GM12878 (cell line): ENCODE measurements at regions not wholly inside any gene's neighbourhood (a gene's known extent, or its start where the extent isn't known, plus 50 kb on each side); places are given as distances from the start of the nearest gene placed in this dataset.

Source experiments
- ATAC-seq: fragments of 200-7000 bp; cut with Tn5 transposase; 3 replicates; pipeline ENCODE4 v1.9.1; 2020; ENCODE audit warnings: mild to moderate bottlenecking, moderate library complexity
- BruUV-seq: library from RNA; stranded (reverse); fragments of 400-500 nt; replicated peaks from 2 replicates; lab custom pipeline; 2021; lab: Mats Ljungman, UMichigan
- CTCF ChIA-PET: fragments of 300-600 bp; sonication (Branson Sonifier 250); formaldehyde crosslinking; extraction: SDS; loops from one replicate; lab custom pipeline; 2021; ENCODE audit warnings: inconsistent platforms; lab: Yijun Ruan, JAX
- POLR2A ChIA-PET: fragments of 350-600 bp; formaldehyde crosslinking; extraction: SDS; loops from one replicate; lab custom pipeline; 2021; ENCODE audit warnings: inconsistent platforms; lab: Charles Lee
- RAD21 ChIA-PET: fragments of 300-600 bp; sonication (Branson Sonifier 250); formaldehyde crosslinking; loops from one replicate; lab custom pipeline; 2023; ENCODE audit warnings: antibody characterized with exemption; ENCODE audit not compliant: unreplicated experiment; lab: Charles Lee
- SMC1A ChIA-PET: fragments of 300-600 bp; sonication (Branson Sonifier 250); formaldehyde crosslinking; loops from one replicate; lab custom pipeline; 2023; ENCODE audit not compliant: unreplicated experiment, uncharacterized antibody; lab: Charles Lee
- DNase-seq: peaks from one replicate; pipeline ENCODE4 v3.0.0-alpha.2; 2011; ENCODE audit warnings: low read depth, low spot score
- FAIRE-seq: peaks from 3 replicates; lab custom pipeline; 2011; peaks lifted over from hg19 to GRCh38; lab: Jason Lieb, UNC
- H2AFZ ChIP-seq: 2 replicates; pipeline ENCODE4 v1.6.0; 2011; ENCODE audit warnings: low read depth, low read length, control low read depth; ENCODE audit not compliant: control insufficient read depth
- H3K27ac ChIP-seq: 2 replicates; pipeline ENCODE4 v1.5.1; 2011; ENCODE audit warnings: control low read depth; ENCODE audit not compliant: control insufficient read depth, insufficient read depth
- H3K27me3 ChIP-seq, 2 experiments: replicated peaks in 1 of 2; 2 replicates each; pipeline versions ENCODE4 v1.6.0 to v1.6.1; 2011; ENCODE audit warnings: low read length in 1 of 2; ENCODE audit not compliant: control insufficient read depth in 2 of 2, insufficient read depth in 2 of 2
- H3K36me3 ChIP-seq, 2 experiments: 2 replicates each; pipeline ENCODE4 v1.5.1; 2011; ENCODE audit warnings: low read length in 1 of 2; ENCODE audit not compliant: control insufficient read depth in 2 of 2, insufficient read depth in 2 of 2
- H3K4me1 ChIP-seq: 2 replicates; pipeline ENCODE4 v1.6.1; 2011; ENCODE audit warnings: mild to moderate bottlenecking, low read length, moderate library complexity, mixed read lengths; ENCODE audit not compliant: control insufficient read depth, insufficient read depth
- H3K4me2 ChIP-seq: 2 replicates; pipeline ENCODE4 v1.6.0; 2011; ENCODE audit warnings: control low read depth; ENCODE audit not compliant: control insufficient read depth, insufficient read depth
- H3K4me3 ChIP-seq: fragments of 200-600 bp; sonication (generic); 2 replicates; pipeline ENCODE4 v1.5.1; 2016
- H3K79me2 ChIP-seq: 2 replicates; pipeline ENCODE4 v1.6.0; 2011; ENCODE audit warnings: low read length; ENCODE audit not compliant: control insufficient read depth, insufficient read depth
- H3K9ac ChIP-seq: 2 replicates; pipeline ENCODE4 v1.8.0; 2011; ENCODE audit warnings: low read length, control low read depth, mixed read lengths; ENCODE audit not compliant: control insufficient read depth, insufficient read depth
- H3K9me3 ChIP-seq: replicated peaks from 3 replicates; pipeline ENCODE4 v1.5.1; 2011; ENCODE audit warnings: mild to moderate bottlenecking, low read length; ENCODE audit not compliant: control insufficient read depth, insufficient read depth
- H4K20me1 ChIP-seq: 2 replicates; pipeline ENCODE4 v1.6.0; 2011; ENCODE audit not compliant: control insufficient read depth, insufficient read depth
- ATF7 ChIP-seq: fragments of 450-650 bp; IDR thresholded peaks from 2 replicates; pipeline ENCODE4 v1.6.1; 2016; ENCODE audit warnings: low read depth, mild to moderate bottlenecking
- BHLHE40 ChIP-seq, 2 experiments: fragments of 450-650 bp in 1 of 2; IDR thresholded peaks; 2 replicates each; pipeline ENCODE4 v1.6.1; 2011 to 2017; ENCODE audit warnings: low read depth in 2 of 2, borderline replicate concordance in 1 of 2, improper control_type of control experiment in 1 of 2, low read length in 1 of 2, mild to moderate bottlenecking in 1 of 2
- BRCA1 ChIP-seq: IDR thresholded peaks from 2 replicates; pipeline ENCODE4 v1.6.1; 2011; ENCODE audit warnings: low read depth, low read length, improper control_type of control experiment
- CEBPB ChIP-seq, 2 experiments: fragments of 150-350 bp in 1 of 2; IDR thresholded peaks; 2 replicates each; pipeline ENCODE4 v1.6.1; 2012 to 2014; ENCODE audit warnings: low read depth in 2 of 2, low read length in 2 of 2, borderline replicate concordance in 1 of 2, inconsistent platforms in 1 of 2
- DPF2 ChIP-seq: fragments of 450-650 bp; IDR thresholded peaks from 2 replicates; pipeline ENCODE4 v1.6.1; 2017; ENCODE audit warnings: mild to moderate bottlenecking
- FOXK2 ChIP-seq: fragments of 450-650 bp; IDR thresholded peaks from 2 replicates; pipeline ENCODE4 v1.6.1; 2017; ENCODE audit warnings: mild to moderate bottlenecking, moderate library complexity
- GATAD2B ChIP-seq: fragments of 450-650 bp; conservative IDR thresholded peaks from 2 replicates; pipeline ENCODE4 v1.6.1; 2017; ENCODE audit warnings: low read depth, mild to moderate bottlenecking, moderate library complexity
- JUNB ChIP-seq: IDR thresholded peaks from 2 replicates; pipeline ENCODE4 v1.6.1; 2016; ENCODE audit warnings: antibody characterized with exemption, mild to moderate bottlenecking
- LARP7 ChIP-seq: fragments of 450-650 bp; IDR thresholded peaks from 2 replicates; pipeline ENCODE4 v1.6.1; 2017; ENCODE audit warnings: mild to moderate bottlenecking
- NR2F1 ChIP-seq: fragments of 450-650 bp; conservative IDR thresholded peaks from 2 replicates; pipeline ENCODE4 v1.6.1; 2017; ENCODE audit warnings: mild to moderate bottlenecking
- POU2F2 ChIP-seq: IDR thresholded peaks from 3 replicates; pipeline ENCODE4 v1.6.1; 2011; ENCODE audit warnings: low read depth, mild to moderate bottlenecking, low read length, borderline replicate concordance
- SMARCA5 ChIP-seq: fragments of 450-650 bp; IDR thresholded peaks from 2 replicates; pipeline ENCODE4 v1.6.1; 2017; ENCODE audit warnings: mild to moderate bottlenecking
- TAF1 ChIP-seq: IDR thresholded peaks from 2 replicates; pipeline ENCODE4 v1.6.1; 2011; ENCODE audit warnings: mild to moderate bottlenecking, low read depth, low read length, borderline replicate concordance
- WGBS: methylation state at CpG from one replicate; pipeline ENCODE4 v1.1.6; 2016; ENCODE audit warnings: low lambda C conversion rate; ENCODE audit not compliant: insufficient replicate concordance, insufficient coverage; ENCODE audit errors: missing lambda C conversion rate; 5-methylcytosine and 5-hydroxymethylcytosine counted together
- in situ Hi-C: fragments of 300-500 bp; cut with MboI; formaldehyde crosslinking; loops from 9 replicates; pipeline ENCODE4 v1.14.3; 2018; ENCODE audit warnings: mixed read lengths
- intact Hi-C: fragments of 100-400 bp; cut with micrococcal nuclease; formaldehyde crosslinking; loops from one replicate; pipeline ENCODE4 v1.14.2; 2022; ENCODE audit not compliant: unreplicated experiment
- TF ChIP-seq, protein P1 (sequence below): fragments of 450-650 bp; IDR thresholded peaks from 2 replicates; pipeline ENCODE4 v1.6.1; 2017; ENCODE audit warnings: mild to moderate bottlenecking, moderate library complexity
- TF ChIP-seq, protein P2 (sequence below): IDR thresholded peaks from 2 replicates; pipeline ENCODE4 v1.6.1; 2011; ENCODE audit warnings: mild to moderate bottlenecking, low read depth, low read length, moderate library complexity; ENCODE audit not compliant: insufficient replicate concordance
- TF ChIP-seq, protein P3 (sequence below): fragments of 450-650 bp; IDR thresholded peaks from 2 replicates; pipeline ENCODE4 v1.6.1; 2017; ENCODE audit warnings: mild to moderate bottlenecking

DNA sequence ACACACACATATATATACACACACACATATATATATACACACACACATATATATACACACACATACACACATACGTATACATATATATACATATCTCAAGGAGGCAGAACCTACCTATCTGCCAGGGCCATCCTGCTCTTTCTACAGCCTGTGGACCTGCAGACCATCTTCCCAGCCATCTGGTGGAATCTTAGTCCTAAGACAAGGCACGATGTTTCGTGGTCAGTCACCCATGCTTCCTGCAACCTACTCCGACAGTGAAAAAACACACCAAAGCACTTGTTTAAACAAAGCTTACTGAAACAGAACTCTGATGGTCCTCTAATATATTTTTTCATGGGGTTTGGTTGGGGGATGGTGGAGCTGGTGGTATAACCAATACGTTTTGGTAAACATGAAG is 164.2 kb upstream of the ZNF521 start:
- BruUV-seq: no TSS peak
- TF ChIP-seq NR2F1 (no peak), JUNB (no peak), CEBPB (IDR thresholded peaks at IDR 0.05; ENCODE audit: borderline replicate concordance in 1 of 2, low read depth in 2 of 2, low read length in 2 of 2) (no peak), BRCA1 (no peak), SMARCA5 (no peak), DPF2 (no peak), GATAD2B (no peak), TAF1 (no peak), LARP7 (no peak), BHLHE40 (IDR thresholded peaks at IDR 0.05; ENCODE audit: borderline replicate concordance in 1 of 2, low read depth in 2 of 2, low read length in 1 of 2) (no peak), ATF7 (no peak), POU2F2 (no peak), FOXK2 (no peak)
- TF ChIP-seq, protein P1, sequence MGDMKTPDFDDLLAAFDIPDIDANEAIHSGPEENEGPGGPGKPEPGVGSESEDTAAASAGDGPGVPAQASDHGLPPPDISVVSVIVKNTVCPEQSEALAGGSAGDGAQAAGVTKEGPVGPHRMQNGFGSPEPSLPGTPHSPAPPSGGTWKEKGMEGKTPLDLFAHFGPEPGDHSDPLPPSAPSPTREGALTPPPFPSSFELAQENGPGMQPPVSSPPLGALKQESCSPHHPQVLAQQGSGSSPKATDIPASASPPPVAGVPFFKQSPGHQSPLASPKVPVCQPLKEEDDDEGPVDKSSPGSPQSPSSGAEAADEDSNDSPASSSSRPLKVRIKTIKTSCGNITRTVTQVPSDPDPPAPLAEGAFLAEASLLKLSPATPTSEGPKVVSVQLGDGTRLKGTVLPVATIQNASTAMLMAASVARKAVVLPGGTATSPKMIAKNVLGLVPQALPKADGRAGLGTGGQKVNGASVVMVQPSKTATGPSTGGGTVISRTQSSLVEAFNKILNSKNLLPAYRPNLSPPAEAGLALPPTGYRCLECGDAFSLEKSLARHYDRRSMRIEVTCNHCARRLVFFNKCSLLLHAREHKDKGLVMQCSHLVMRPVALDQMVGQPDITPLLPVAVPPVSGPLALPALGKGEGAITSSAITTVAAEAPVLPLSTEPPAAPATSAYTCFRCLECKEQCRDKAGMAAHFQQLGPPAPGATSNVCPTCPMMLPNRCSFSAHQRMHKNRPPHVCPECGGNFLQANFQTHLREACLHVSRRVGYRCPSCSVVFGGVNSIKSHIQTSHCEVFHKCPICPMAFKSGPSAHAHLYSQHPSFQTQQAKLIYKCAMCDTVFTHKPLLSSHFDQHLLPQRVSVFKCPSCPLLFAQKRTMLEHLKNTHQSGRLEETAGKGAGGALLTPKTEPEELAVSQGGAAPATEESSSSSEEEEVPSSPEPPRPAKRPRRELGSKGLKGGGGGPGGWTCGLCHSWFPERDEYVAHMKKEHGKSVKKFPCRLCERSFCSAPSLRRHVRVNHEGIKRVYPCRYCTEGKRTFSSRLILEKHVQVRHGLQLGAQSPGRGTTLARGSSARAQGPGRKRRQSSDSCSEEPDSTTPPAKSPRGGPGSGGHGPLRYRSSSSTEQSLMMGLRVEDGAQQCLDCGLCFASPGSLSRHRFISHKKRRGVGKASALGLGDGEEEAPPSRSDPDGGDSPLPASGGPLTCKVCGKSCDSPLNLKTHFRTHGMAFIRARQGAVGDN: no peak
- TF ChIP-seq, protein P2, sequence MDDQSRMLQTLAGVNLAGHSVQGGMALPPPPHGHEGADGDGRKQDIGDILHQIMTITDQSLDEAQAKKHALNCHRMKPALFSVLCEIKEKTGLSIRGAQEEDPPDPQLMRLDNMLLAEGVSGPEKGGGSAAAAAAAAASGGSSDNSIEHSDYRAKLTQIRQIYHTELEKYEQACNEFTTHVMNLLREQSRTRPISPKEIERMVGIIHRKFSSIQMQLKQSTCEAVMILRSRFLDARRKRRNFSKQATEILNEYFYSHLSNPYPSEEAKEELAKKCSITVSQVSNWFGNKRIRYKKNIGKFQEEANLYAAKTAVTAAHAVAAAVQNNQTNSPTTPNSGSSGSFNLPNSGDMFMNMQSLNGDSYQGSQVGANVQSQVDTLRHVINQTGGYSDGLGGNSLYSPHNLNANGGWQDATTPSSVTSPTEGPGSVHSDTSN: no peak
- TF ChIP-seq, protein P3, sequence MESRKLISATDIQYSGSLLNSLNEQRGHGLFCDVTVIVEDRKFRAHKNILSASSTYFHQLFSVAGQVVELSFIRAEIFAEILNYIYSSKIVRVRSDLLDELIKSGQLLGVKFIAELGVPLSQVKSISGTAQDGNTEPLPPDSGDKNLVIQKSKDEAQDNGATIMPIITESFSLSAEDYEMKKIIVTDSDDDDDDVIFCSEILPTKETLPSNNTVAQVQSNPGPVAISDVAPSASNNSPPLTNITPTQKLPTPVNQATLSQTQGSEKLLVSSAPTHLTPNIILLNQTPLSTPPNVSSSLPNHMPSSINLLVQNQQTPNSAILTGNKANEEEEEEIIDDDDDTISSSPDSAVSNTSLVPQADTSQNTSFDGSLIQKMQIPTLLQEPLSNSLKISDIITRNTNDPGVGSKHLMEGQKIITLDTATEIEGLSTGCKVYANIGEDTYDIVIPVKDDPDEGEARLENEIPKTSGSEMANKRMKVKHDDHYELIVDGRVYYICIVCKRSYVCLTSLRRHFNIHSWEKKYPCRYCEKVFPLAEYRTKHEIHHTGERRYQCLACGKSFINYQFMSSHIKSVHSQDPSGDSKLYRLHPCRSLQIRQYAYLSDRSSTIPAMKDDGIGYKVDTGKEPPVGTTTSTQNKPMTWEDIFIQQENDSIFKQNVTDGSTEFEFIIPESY: no peak

More for the DNA sequence above, 164.2 kb upstream of the ZNF521 start:
- in situ Hi-C loops (no loop called here), intact Hi-C loops (no loop called here)
- H3K4me3 ChIP-seq: no peak overlapping the region
- ChIA-PET RAD21 (no interaction called here), CTCF (interaction anchor here (1.6 kb wide), 1 partner anchor 9 kb away, joined by 3 read pairs; no protein-coding TSS in a partner anchor), POLR2A (no interaction called here), SMC1A (no interaction called here)
- no peak for ATAC-seq
- WGBS: 2% methylated on average over 5 of the region's 5 CpGs
- H2AFZ ChIP-seq: no peak overlapping the region
- no peak for DNase-seq
- H3K79me2 ChIP-seq: no peaks in the 10 kb centered on the region
- H3K4me1 ChIP-seq: no peaks in the 10 kb centered on the region
- H3K27ac ChIP-seq: no peak overlapping the region
- no peaks in the 10 kb centered on the region for H3K9me3 ChIP-seq
- H3K9ac ChIP-seq: no peak overlapping the region
- FAIRE-seq: no peak
- H4K20me1 ChIP-seq: no peaks in the 10 kb centered on the region
- H3K4me2 ChIP-seq: no peak overlapping the region
- no peaks in the 10 kb centered on the region for H3K27me3 ChIP-seq
- no peaks in the 10 kb centered on the region for H3K36me3 ChIP-seq
